C4-2B (cell line): ENCODE measurements at regions not wholly inside any gene's neighbourhood (a gene's known extent, or its start where the extent isn't known, plus 50 kb on each side); places are given as distances from the start of the nearest gene placed in this dataset.

Experiments used
- ZFX ChIP-seq: fragments of 450-650 bp; IDR thresholded peaks from 2 replicates; pipeline ENCODE4 v1.6.1; 2017
- TF ChIP-seq, protein P1 (sequence below): fragments of 450-650 bp; conservative IDR thresholded peaks from 2 replicates; pipeline ENCODE4 v1.5.1; 2017; ENCODE audit warnings: mild to moderate bottlenecking

DNA sequence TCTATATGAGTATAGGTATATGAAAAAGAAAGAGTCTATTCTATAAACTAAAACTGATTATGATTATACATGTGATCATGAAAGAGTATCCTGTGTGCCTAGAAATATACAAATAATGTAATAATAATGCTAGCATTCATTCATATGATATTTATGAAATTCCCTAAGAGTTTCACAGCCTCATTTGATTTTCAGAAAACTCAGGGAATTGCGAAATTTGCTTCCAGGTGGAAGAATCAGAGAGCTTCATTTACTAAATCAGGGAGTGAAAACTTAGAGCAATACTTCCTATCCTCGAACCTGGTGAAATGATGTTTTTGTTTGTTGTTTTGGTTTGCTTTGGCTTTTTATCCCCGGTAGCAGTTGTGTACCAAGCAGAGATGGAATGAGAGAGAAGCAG lies 1105.7 kb upstream of the SLIT2 start:
- TF ChIP-seq, protein P1, sequence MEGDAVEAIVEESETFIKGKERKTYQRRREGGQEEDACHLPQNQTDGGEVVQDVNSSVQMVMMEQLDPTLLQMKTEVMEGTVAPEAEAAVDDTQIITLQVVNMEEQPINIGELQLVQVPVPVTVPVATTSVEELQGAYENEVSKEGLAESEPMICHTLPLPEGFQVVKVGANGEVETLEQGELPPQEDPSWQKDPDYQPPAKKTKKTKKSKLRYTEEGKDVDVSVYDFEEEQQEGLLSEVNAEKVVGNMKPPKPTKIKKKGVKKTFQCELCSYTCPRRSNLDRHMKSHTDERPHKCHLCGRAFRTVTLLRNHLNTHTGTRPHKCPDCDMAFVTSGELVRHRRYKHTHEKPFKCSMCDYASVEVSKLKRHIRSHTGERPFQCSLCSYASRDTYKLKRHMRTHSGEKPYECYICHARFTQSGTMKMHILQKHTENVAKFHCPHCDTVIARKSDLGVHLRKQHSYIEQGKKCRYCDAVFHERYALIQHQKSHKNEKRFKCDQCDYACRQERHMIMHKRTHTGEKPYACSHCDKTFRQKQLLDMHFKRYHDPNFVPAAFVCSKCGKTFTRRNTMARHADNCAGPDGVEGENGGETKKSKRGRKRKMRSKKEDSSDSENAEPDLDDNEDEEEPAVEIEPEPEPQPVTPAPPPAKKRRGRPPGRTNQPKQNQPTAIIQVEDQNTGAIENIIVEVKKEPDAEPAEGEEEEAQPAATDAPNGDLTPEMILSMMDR = no peak
- TF ChIP-seq ZFX = no peak
